Adrenal gland (tissue), 9 donors: ENCODE measurements at regions not wholly inside any gene's neighbourhood (a gene's known extent, or its start where the extent isn't known, plus 50 kb on each side); places are given as distances from the start of the nearest gene placed in this dataset.

Experiments
- DNase-seq, 7 donors: peaks; one replicate each; pipeline ENCODE4 v3.0.0-alpha.2; 2019 to 2020
- H3K27ac ChIP-seq, 5 donors: fragments of 200-600 bp; sonication (generic) in 4 of 5; 1 replicate in 3 of 5; 2 replicates in 2 of 5; pipeline versions ENCODE4 v1.5.1 to v1.8.0; 2016 to 2020; ENCODE audit warnings: mild to moderate bottlenecking in 1 of 5
- H3K27me3 ChIP-seq: fragments of 200-600 bp; 2 replicates; pipeline ENCODE4 v1.8.0; 2021
- H3K36me3 ChIP-seq, 2 donors: fragments of 200-600 bp; replicated peaks in 1 of 2; 1 replicate in 1 of 2; 2 replicates in 1 of 2; pipeline versions ENCODE4 v1.5.1 to v1.8.0; 2018 to 2022
- H3K4me1 ChIP-seq, 2 donors: fragments of 200-600 bp; replicated peaks in 1 of 2; 1 replicate in 1 of 2; 2 replicates in 1 of 2; pipeline versions ENCODE4 v1.5.1 to v1.8.0; 2018 to 2021
- H3K4me3 ChIP-seq, 4 donors: fragments of 200-600 bp; sonication (generic) in 3 of 4; one replicate each; pipeline ENCODE4 v1.5.1; 2016 to 2018
- H3K9me3 ChIP-seq, 3 donors: fragments of 200-600 bp; sonication (generic) in 1 of 3; replicated peaks in 1 of 3; 1 replicate in 2 of 3; 2 replicates in 1 of 3; pipeline versions ENCODE4 v1.5.1 to v1.8.0; 2016 to 2021
- CTCF ChIP-seq, 6 experiments: fragments of 450-650 bp in 4 of 6; fragments of 200-600 bp in 2 of 6; sonication (generic) in 1 of 6; IDR thresholded peaks; 1 replicate in 5 of 6; 2 replicates in 1 of 6; pipeline versions ENCODE4 v1.5.1 to v1.8.0; 2016 to 2021; ENCODE audit warnings: antibody characterized with exemption in 6 of 6, mild to moderate bottlenecking in 2 of 6, moderate library complexity in 1 of 6
- POLR2A ChIP-seq, 2 donors: fragments of 450-650 bp; IDR thresholded peaks; one replicate each; pipeline ENCODE4 v1.6.1; 2017; ENCODE audit warnings: antibody characterized with exemption in 2 of 2, mild to moderate bottlenecking in 2 of 2, moderate library complexity in 1 of 2
- WGBS, 4 donors: extraction: QIAGEN DNeasy Blood & Tissue Kit in 2 of 4; methylation state at CpG; one replicate each; pipeline versions ENCODE4 v1.1.5 to v1.1.7; 2013 to 2017; 5-methylcytosine and 5-hydroxymethylcytosine counted together
- intact Hi-C, 2 donors: fragments of 100-400 bp; cut with DNase I; formaldehyde crosslinking; loops; one replicate each; pipeline versions ENCODE4 v1.14.1 to v1.15.0; 2022 to 2023
- donor health status: healthy with polysubstance abuse.
- donor health status: Bipolar disorder and iron deficiency.
- donor health status: DM: yes; HTN: yes; CAD: no.
- donor health status: DM: no; HTN: no; CAD: no.
- donor health status: DM: no; HTN: no; CAD: no.

GRCh38 chr14:89524412-89524811, 107.4 kb upstream of the FOXN3 start:
- TF ChIP-seq POLR2A (IDR thresholded peaks at IDR 0.05) (no peak), CTCF (IDR thresholded peaks at IDR 0.05) (no peak)
- Histone ChIP-seq H3K4me3 (no peak overlapping the region), H3K36me3 (no peaks in the 10 kb centered on the region), H3K27ac (no peak overlapping the region), H3K4me1 (no peaks in the 10 kb centered on the region), H3K9me3 (peaks cover 0 to 4% (median 2%) of the 10 kb centered on the region in 3 donors), H3K27me3 (no peaks in the 10 kb centered on the region)
- intact Hi-C loops, result no loop called here
- DNase-seq, result no peak

- Histone ChIP-seq H3K27me3 (no peaks in the 10 kb centered on the region), H3K9me3 (peaks cover 0 to 4% (median 2%) of the 10 kb centered on the region in 3 donors), H3K4me3 (no peak overlapping the region), H3K36me3 (no peaks in the 10 kb centered on the region), H3K4me1 (no peaks in the 10 kb centered on the region), H3K27ac (no peak overlapping the region)
- TF ChIP-seq POLR2A (IDR thresholded peaks at IDR 0.05) (no peak), CTCF (IDR thresholded peaks at IDR 0.05) (no peak)
- DNase-seq, result no peak
- intact Hi-C loops, result no loop called here
Observed at GRCh38 chr14:89521988-89522387, 105.0 kb upstream of the FOXN3 start.

- Histone ChIP-seq H3K36me3 (no peaks in the 10 kb centered on the region), H3K27me3 (no peaks in the 10 kb centered on the region), H3K9me3 (peaks cover 0 to 4% (median 2%) of the 10 kb centered on the region in 3 donors), H3K4me3 (no peak overlapping the region), H3K27ac (no peak overlapping the region), H3K4me1 (no peaks in the 10 kb centered on the region)
- TF ChIP-seq POLR2A (IDR thresholded peaks at IDR 0.05) (no peak), CTCF (IDR thresholded peaks at IDR 0.05) (no peak)
- WGBS, 4 donors, result 96 to 97% (median 97%) methylated on average over 10 of the region's 10 CpGs
- intact Hi-C loops, result no loop called here
- DNase-seq, result no peak
Observed at GRCh38 chr14:89519040-89519439, 102.0 kb upstream of the FOXN3 start.

- Histone ChIP-seq H3K27me3 (no peaks in the 10 kb centered on the region), H3K9me3 (no peaks in the 10 kb centered on the region), H3K36me3 (no peaks in the 10 kb centered on the region), H3K27ac (no peak overlapping the region), H3K4me1 (no peaks in the 10 kb centered on the region), H3K4me3 (no peak overlapping the region)
- TF ChIP-seq CTCF (IDR thresholded peaks at IDR 0.05), result no peak
- no peak for TF ChIP-seq POLR2A (IDR thresholded peaks at IDR 0.05)
- DNase-seq, result no peak
- intact Hi-C loops, result no loop called here
- WGBS, 4 donors, result 95 to 100% (median 98%) methylated on average over 5 of the region's 5 CpGs
Observed at GRCh38 chr14:89516173-89516572, 99.1 kb upstream of the FOXN3 start.
